Bronchial epithelial cell (primary cell): ENCODE measurements at regions not wholly inside any gene's neighbourhood (a gene's known extent, or its start where the extent isn't known, plus 50 kb on each side); places are given as distances from the start of the nearest gene placed in this dataset.

Source experiments
- DNase-seq: peaks from one replicate; pipeline ENCODE4 v3.0.0-alpha.2; 2010; ENCODE audit warnings: low read depth
- FAIRE-seq: peaks from 2 replicates; lab custom pipeline; 2011; peaks lifted over from hg19 to GRCh38; lab: Jason Lieb, UNC
- H3K27me3 ChIP-seq: 2 replicates; pipeline ENCODE4 v1.5.1; 2011; ENCODE audit warnings: low read length; ENCODE audit not compliant: control insufficient read depth, insufficient read depth
- H3K36me3 ChIP-seq: 2 replicates; pipeline ENCODE4 v1.5.1; 2011; ENCODE audit warnings: low read length; ENCODE audit not compliant: control insufficient read depth, insufficient read depth
- H3K4me3 ChIP-seq: 2 replicates; pipeline ENCODE4 v1.5.1; 2011; ENCODE audit warnings: mild to moderate bottlenecking, low read depth, low read length, control low read depth
- CTCF ChIP-seq: IDR thresholded peaks from 2 replicates; pipeline ENCODE4 v1.5.1; 2011; ENCODE audit warnings: mild to moderate bottlenecking, moderate library complexity, low read length, control low read depth, inconsistent platforms; ENCODE audit not compliant: insufficient read depth, severe bottlenecking

DNA sequence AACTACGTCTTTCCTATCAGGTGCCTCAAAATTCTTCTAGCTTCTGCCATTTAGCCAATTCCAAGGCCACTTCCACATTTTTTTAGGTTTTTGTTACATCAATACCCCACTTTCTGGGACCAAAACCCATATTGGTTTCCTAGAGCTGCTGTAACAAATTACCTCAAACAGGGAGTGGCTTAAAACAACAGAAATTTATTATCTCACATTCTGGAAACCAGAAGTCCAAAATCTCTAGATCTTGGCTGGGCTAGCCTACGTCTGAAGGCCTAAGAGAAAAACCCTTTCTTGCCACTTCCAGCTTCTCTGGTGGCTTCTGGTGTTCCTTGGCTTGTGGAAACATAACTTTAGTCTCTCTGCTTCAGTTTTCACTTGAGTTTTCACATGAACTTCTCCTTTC, 85.1 kb upstream of the BMPER start:
- H3K36me3 ChIP-seq: no peaks in the 10 kb centered on the region
- H3K27me3 ChIP-seq: no peaks in the 10 kb centered on the region
- no peak for TF ChIP-seq CTCF
- DNase-seq (no peak), FAIRE-seq (no peak)
- no peak overlapping the region for H3K4me3 ChIP-seq

DNA sequence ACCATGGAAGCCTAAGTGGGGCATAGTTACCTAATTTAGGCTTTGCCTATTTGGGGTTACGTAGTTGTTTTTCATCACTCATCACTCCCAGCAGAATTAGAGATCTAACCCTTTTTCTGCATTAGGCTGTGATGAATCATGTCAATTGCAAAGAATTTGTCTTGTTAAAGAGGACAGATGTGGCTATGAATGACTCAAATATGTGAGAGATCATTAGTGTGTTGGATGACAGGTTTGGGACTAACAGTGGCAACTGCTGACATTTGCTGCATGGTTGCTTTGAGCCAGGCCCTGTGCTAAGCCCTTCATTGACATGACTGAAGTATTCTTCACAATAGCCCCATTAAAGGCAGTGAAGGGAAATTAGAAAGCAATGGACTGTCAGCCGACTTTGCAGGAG, 83.4 kb upstream of the BMPER start:
- peak; percentile 20 for DNase-seq
- no peak for TF ChIP-seq CTCF
- FAIRE-seq: peak; percentile 23
- Histone ChIP-seq H3K4me3 (no peak overlapping the region), H3K36me3 (no peaks in the 10 kb centered on the region), H3K27me3 (no peaks in the 10 kb centered on the region)

- DNase-seq (no peak), FAIRE-seq (no peak)
- Histone ChIP-seq H3K36me3 (no peaks in the 10 kb centered on the region), H3K27me3 (no peaks in the 10 kb centered on the region), H3K4me3 (no peak overlapping the region)
- no peak for TF ChIP-seq CTCF
Measured at GRCh38 chr7:33823913-33824312, 81.4 kb upstream of the BMPER start.

GRCh38 chr7:33824911-33825459, 80.4 kb upstream of the BMPER start:
- no peaks in the 10 kb centered on the region for H3K27me3 ChIP-seq
- TF ChIP-seq CTCF: no peak
- FAIRE-seq (peak; percentile 7), DNase-seq (no peak)
- H3K36me3 ChIP-seq: no peaks in the 10 kb centered on the region
- no peak overlapping the region for H3K4me3 ChIP-seq

GRCh38 chr7:33825644-33826043, 79.7 kb upstream of the BMPER start:
- no peak for TF ChIP-seq CTCF
- Histone ChIP-seq H3K36me3 (no peaks in the 10 kb centered on the region), H3K4me3 (no peak overlapping the region), H3K27me3 (no peaks in the 10 kb centered on the region)
- FAIRE-seq: no peak
- peak; percentile 21 for DNase-seq

DNA sequence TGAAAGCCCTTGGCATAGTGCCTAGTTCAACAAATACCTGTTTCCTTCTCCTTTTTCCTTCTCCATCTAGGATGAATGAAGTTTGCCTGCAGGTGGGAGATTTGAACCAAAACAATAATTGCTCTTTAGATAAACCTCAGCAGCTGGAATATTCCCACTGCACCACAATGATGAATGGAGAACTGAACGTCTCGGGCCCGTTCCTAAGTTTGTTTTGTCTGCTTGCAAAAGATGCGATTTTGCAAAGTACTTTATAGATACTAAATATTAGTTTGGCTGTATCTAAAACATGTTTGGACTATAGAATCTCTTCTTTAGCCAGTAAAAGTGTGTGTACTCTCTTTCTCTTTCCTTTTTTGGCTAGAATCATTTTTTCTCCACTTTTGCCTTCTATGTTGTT, 75.8 kb upstream of the BMPER start:
- H3K4me3 ChIP-seq: no peak overlapping the region
- H3K27me3 ChIP-seq: no peaks in the 10 kb centered on the region
- no peak for DNase-seq
- TF ChIP-seq CTCF: no peak
- no peak for FAIRE-seq
- H3K36me3 ChIP-seq: no peaks in the 10 kb centered on the region
